ENCODE measurements at regions not wholly inside any gene's neighbourhood (a gene's known extent, or its start where the extent isn't known, plus 50 kb on each side); places are given as distances from the start of the nearest gene placed in this dataset.

DNA sequence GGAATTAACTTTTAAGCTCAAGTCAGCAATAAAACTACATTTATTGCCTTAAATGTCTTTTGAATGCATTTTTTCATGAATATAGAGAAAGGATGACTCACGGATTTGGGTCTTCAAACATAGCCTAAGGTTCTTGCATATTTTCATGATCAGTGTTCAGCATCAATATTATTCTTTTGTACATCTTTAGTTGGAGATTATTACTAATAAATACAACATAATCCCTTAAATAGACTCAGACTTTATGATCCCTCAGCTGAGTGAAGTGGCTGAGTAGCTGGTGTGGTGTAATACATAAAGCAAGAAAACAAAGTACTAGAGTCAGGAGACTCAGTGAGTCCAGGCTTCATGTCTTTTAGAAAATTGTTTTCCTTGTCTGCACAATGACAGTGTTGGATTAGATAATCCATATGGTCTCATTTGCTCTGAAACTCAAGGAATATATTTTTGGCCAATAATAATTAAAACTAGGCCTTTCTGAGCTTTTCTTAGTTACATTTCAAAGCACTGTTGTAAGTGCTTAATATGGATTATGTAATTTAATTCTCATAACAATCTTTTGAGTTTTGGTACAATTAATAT, 78.3 kb upstream of the UNC5C start:
- TF ChIP-seq EZH2 (IDR thresholded peaks at IDR 0.05; ENCODE audit: borderline replicate concordance, low read length) = no peak
- TF ChIP-seq, protein P1, sequence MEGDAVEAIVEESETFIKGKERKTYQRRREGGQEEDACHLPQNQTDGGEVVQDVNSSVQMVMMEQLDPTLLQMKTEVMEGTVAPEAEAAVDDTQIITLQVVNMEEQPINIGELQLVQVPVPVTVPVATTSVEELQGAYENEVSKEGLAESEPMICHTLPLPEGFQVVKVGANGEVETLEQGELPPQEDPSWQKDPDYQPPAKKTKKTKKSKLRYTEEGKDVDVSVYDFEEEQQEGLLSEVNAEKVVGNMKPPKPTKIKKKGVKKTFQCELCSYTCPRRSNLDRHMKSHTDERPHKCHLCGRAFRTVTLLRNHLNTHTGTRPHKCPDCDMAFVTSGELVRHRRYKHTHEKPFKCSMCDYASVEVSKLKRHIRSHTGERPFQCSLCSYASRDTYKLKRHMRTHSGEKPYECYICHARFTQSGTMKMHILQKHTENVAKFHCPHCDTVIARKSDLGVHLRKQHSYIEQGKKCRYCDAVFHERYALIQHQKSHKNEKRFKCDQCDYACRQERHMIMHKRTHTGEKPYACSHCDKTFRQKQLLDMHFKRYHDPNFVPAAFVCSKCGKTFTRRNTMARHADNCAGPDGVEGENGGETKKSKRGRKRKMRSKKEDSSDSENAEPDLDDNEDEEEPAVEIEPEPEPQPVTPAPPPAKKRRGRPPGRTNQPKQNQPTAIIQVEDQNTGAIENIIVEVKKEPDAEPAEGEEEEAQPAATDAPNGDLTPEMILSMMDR (conservative IDR thresholded peaks at IDR 0.05 in 1 of 2, IDR thresholded peaks at IDR 0.05 in 1 of 2; ENCODE audit: extremely low read depth in 1 of 2, insufficient read depth in 1 of 2, low read depth in 1 of 2, low read length in 2 of 2) = no peak
